ENCODE measurements at regions not wholly inside any gene's neighbourhood (a gene's known extent, or its start where the extent isn't known, plus 50 kb on each side); places are given as distances from the start of the nearest gene placed in this dataset.

GRCh38 chr14:46487582-46488350 is 163.8 kb downstream of the RPL10L start:
- H3K27ac ChIP-seq: no peak overlapping the region
- intact Hi-C loops (cut with DNase I): no loop called here
- H3K4me1 ChIP-seq (replicated peaks): no peaks in the 10 kb centered on the region
- H3K4me3 ChIP-seq: no peak overlapping the region
- no peaks in the 10 kb centered on the region for H3K27me3 ChIP-seq (replicated peaks; ENCODE audit: insufficient read depth)
- WGBS: 87% methylated on average over 10 of the region's 10 CpGs
- H3K9me3 ChIP-seq: no peaks in the 10 kb centered on the region
- no peaks in the 10 kb centered on the region for H3K36me3 ChIP-seq
- DNase-seq (ENCODE audit: low spot score): no peak
- TF ChIP-seq POLR2AphosphoS5 (IDR thresholded peaks at IDR 0.05): no peak
- no peak for TF ChIP-seq POLR2A (IDR thresholded peaks at IDR 0.05)
- TF ChIP-seq CTCF (IDR thresholded peaks at IDR 0.05): no peak

GRCh38 chr14:46482200-46482599 is 169.4 kb downstream of the RPL10L start:
- no peaks in the 10 kb centered on the region for H3K36me3 ChIP-seq
- TF ChIP-seq CTCF (IDR thresholded peaks at IDR 0.05) (no peak), POLR2AphosphoS5 (IDR thresholded peaks at IDR 0.05) (no peak), POLR2A (IDR thresholded peaks at IDR 0.05) (no peak)
- intact Hi-C loops (cut with DNase I): no loop called here

GRCh38 chr14:46480817-46481216 is 170.8 kb downstream of the RPL10L start:
- TF ChIP-seq CTCF (IDR thresholded peaks at IDR 0.05): no peak
- TF ChIP-seq POLR2A (IDR thresholded peaks at IDR 0.05): no peak
- TF ChIP-seq POLR2AphosphoS5 (IDR thresholded peaks at IDR 0.05): no peak
- intact Hi-C loops (cut with DNase I): no loop called here
- WGBS: 17% methylated on average over 3 of the region's 3 CpGs

More at GRCh38 chr14:46482200-46482599, 169.4 kb downstream of the RPL10L start:
- no peak overlapping the region for H3K4me3 ChIP-seq
- DNase-seq (ENCODE audit: low spot score): no peak
- H3K27ac ChIP-seq: no peak overlapping the region
- no peaks in the 10 kb centered on the region for H3K27me3 ChIP-seq (replicated peaks; ENCODE audit: insufficient read depth)
- H3K9me3 ChIP-seq: no peaks in the 10 kb centered on the region
- H3K4me1 ChIP-seq (replicated peaks): no peaks in the 10 kb centered on the region

GRCh38 chr14:46472261-46472660 is 179.3 kb downstream of the RPL10L start:
- intact Hi-C loops (cut with DNase I): no loop called here

More at GRCh38 chr14:46480817-46481216, 170.8 kb downstream of the RPL10L start:
- H3K9me3 ChIP-seq: no peaks in the 10 kb centered on the region
- no peak overlapping the region for H3K4me3 ChIP-seq
- H3K36me3 ChIP-seq: no peaks in the 10 kb centered on the region
- H3K27ac ChIP-seq: no peak overlapping the region
- no peaks in the 10 kb centered on the region for H3K4me1 ChIP-seq (replicated peaks)
- H3K27me3 ChIP-seq (replicated peaks; ENCODE audit: insufficient read depth): no peaks in the 10 kb centered on the region
- DNase-seq (ENCODE audit: low spot score): no peak

More at GRCh38 chr14:46472261-46472660, 179.3 kb downstream of the RPL10L start:
- Histone ChIP-seq H3K4me1 (replicated peaks) (no peaks in the 10 kb centered on the region), H3K36me3 (no peaks in the 10 kb centered on the region), H3K9me3 (no peaks in the 10 kb centered on the region), H3K4me3 (no peak overlapping the region), H3K27me3 (replicated peaks; ENCODE audit: insufficient read depth) (no peaks in the 10 kb centered on the region), H3K27ac (no peak overlapping the region)
- DNase-seq (ENCODE audit: low spot score): no peak
- 82% methylated on average over 2 of the region's 2 CpGs for WGBS
- TF ChIP-seq CTCF (IDR thresholded peaks at IDR 0.05) (no peak), POLR2AphosphoS5 (IDR thresholded peaks at IDR 0.05) (no peak), POLR2A (IDR thresholded peaks at IDR 0.05) (no peak)
